Lower lobe of right lung (tissue), 2 donors: ENCODE measurements at regions not wholly inside any gene's neighbourhood (a gene's known extent, or its start where the extent isn't known, plus 50 kb on each side); places are given as distances from the start of the nearest gene placed in this dataset.

Experiments
- ATAC-seq, 2 donors: fragments of 200-7000 bp; cut with Tn5 transposase; one replicate each; pipeline ENCODE4 v1.9.1; 2020 to 2022; ENCODE audit warnings: mild to moderate bottlenecking in 2 of 2, moderate library complexity in 2 of 2
- DNase-seq: peaks from one replicate; pipeline ENCODE4 v3.0.0-alpha.2; 2020
- H3K27ac ChIP-seq: fragments of 200-600 bp; one replicate; pipeline ENCODE4 v1.8.0; 2022
- H3K27me3 ChIP-seq: fragments of 200-600 bp; one replicate; pipeline ENCODE4 v1.8.0; 2022; ENCODE audit warnings: low read depth
- H3K36me3 ChIP-seq: fragments of 200-600 bp; one replicate; pipeline ENCODE4 v1.8.0; 2022; ENCODE audit warnings: mild to moderate bottlenecking
- H3K4me1 ChIP-seq: fragments of 200-600 bp; one replicate; pipeline ENCODE4 v1.8.0; 2022
- H3K4me3 ChIP-seq: fragments of 200-600 bp; one replicate; pipeline ENCODE4 v1.8.0; 2022; ENCODE audit warnings: mild to moderate bottlenecking
- H3K9me3 ChIP-seq: fragments of 200-600 bp; one replicate; pipeline ENCODE4 v1.8.0; 2022
- CTCF ChIP-seq: fragments of 200-600 bp; IDR thresholded peaks from one replicate; pipeline ENCODE4 v1.8.0; 2022; ENCODE audit warnings: antibody characterized with exemption, mild to moderate bottlenecking
- intact Hi-C: fragments of 100-400 bp; cut with DNase I; formaldehyde crosslinking; loops from one replicate; pipeline ENCODE4 v1.11.0; 2022
- donor health status: DM: no; HTN: yes; CAD: no; lungs with severe emphysema.

GRCh38 chr7:22662556-22663356, 64.2 kb upstream of the IL6 start:
- DNase-seq (no peak), ATAC-seq (no peak)
- Histone ChIP-seq H3K4me3 (no peak overlapping the region), H3K36me3 (no peaks in the 10 kb centered on the region), H3K27me3 (no peaks in the 10 kb centered on the region), H3K27ac (no peak overlapping the region), H3K9me3 (no peaks in the 10 kb centered on the region), H3K4me1 (peaks cover 8% of the 10 kb centered on the region)
- intact Hi-C loops: no loop called here
- TF ChIP-seq CTCF: no peak

GRCh38 chr7:22662036-22662435, 65.0 kb upstream of the IL6 start:
- Histone ChIP-seq H3K36me3 (no peaks in the 10 kb centered on the region), H3K27ac (no peak overlapping the region), H3K4me3 (no peak overlapping the region), H3K27me3 (no peaks in the 10 kb centered on the region), H3K4me1 (peaks cover 8% of the 10 kb centered on the region), H3K9me3 (no peaks in the 10 kb centered on the region)
- intact Hi-C loops: no loop called here
- no peak for TF ChIP-seq CTCF
- DNase-seq: no peak
- ATAC-seq: no peak

GRCh38 chr7:22660732-22661131, 66.3 kb upstream of the IL6 start:
- peaks cover 8% of the 10 kb centered on the region for H3K4me1 ChIP-seq
- ATAC-seq: no peak
- DNase-seq: no peak
- no peaks in the 10 kb centered on the region for H3K9me3 ChIP-seq
- H3K27me3 ChIP-seq: no peaks in the 10 kb centered on the region
- TF ChIP-seq CTCF: no peak
- no peak overlapping the region for H3K27ac ChIP-seq
- intact Hi-C loops: no loop called here
- no peaks in the 10 kb centered on the region for H3K36me3 ChIP-seq
- no peak overlapping the region for H3K4me3 ChIP-seq

DNA sequence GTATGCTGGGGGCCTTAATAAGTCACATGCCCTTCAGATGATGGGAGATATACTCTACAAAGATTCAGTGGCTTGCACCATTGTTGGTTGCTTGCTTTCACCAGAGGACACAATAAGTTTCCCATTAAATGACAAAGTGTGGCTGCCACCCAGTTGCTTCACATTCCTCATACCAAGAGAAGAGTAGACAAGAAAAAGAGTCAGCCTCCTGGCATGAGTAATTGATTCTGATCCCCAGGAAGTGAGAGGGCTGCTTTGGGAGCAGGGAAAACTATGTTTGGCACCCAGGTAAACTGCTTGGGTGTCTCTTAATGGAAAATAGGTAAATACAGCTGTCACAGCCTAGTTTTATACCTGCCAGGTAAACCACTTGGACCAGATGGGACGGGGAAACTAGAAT, 66.7 kb upstream of the IL6 start:
- ATAC-seq (no peak), DNase-seq (no peak)
- intact Hi-C loops: no loop called here
- no peak overlapping the region for H3K27ac ChIP-seq
- H3K9me3 ChIP-seq: no peaks in the 10 kb centered on the region
- TF ChIP-seq CTCF: no peak
- H3K36me3 ChIP-seq: no peaks in the 10 kb centered on the region
- H3K4me3 ChIP-seq: no peak overlapping the region
- H3K27me3 ChIP-seq: no peaks in the 10 kb centered on the region
- peaks cover 8% of the 10 kb centered on the region for H3K4me1 ChIP-seq

GRCh38 chr7:22659741-22660140, 67.3 kb upstream of the IL6 start:
- H3K9me3 ChIP-seq: no peaks in the 10 kb centered on the region
- DNase-seq: no peak
- intact Hi-C loops: no loop called here
- no peak for TF ChIP-seq CTCF
- no peak overlapping the region for H3K27ac ChIP-seq
- H3K36me3 ChIP-seq: no peaks in the 10 kb centered on the region
- no peaks in the 10 kb centered on the region for H3K27me3 ChIP-seq
- no peak overlapping the region for H3K4me3 ChIP-seq
- H3K4me1 ChIP-seq: peaks cover 8% of the 10 kb centered on the region
- no peak for ATAC-seq
